OCI-LY1 (cell line): ENCODE measurements at regions not wholly inside any gene's neighbourhood (a gene's known extent, or its start where the extent isn't known, plus 50 kb on each side); places are given as distances from the start of the nearest gene placed in this dataset.

Experiments used
- H2AFZ ChIP-seq: fragments of 200-600 bp; sonication (generic), shearing (Covaris generic); 2 replicates; pipeline ENCODE4 v1.6.0; 2014; ENCODE audit warnings: antibody characterized with exemption, mild to moderate bottlenecking, low read length
- H3F3A ChIP-seq: fragments of 200-600 bp; sonication (generic), shearing (Covaris generic); 2 replicates; pipeline ENCODE4 v1.6.0; 2014; ENCODE audit warnings: mild to moderate bottlenecking, antibody characterized with exemption, low read length, moderate library complexity; ENCODE audit not compliant: insufficient read depth
- H3K27ac ChIP-seq: fragments of 200-600 bp; sonication (generic); 2 replicates; pipeline ENCODE4 v1.5.1; 2014; ENCODE audit warnings: low read length, mixed run types, mild to moderate bottlenecking, low read depth; ENCODE audit not compliant: poor library complexity, severe bottlenecking
- H3K27me3 ChIP-seq: fragments of 200-600 bp; sonication (generic); 2 replicates; pipeline ENCODE4 v1.6.0; 2014; ENCODE audit warnings: antibody characterized with exemption, mild to moderate bottlenecking, low read length, moderate library complexity; ENCODE audit not compliant: insufficient read depth
- H3K36me3 ChIP-seq: fragments of 200-600 bp; sonication (generic); 2 replicates; pipeline ENCODE4 v1.6.1; 2014; ENCODE audit warnings: mild to moderate bottlenecking, antibody characterized with exemption, low read length, moderate library complexity, mixed read lengths; ENCODE audit not compliant: insufficient read depth
- H3K4me1 ChIP-seq: fragments of 200-600 bp; sonication (generic); 2 replicates; pipeline ENCODE4 v1.5.1; 2014; ENCODE audit warnings: mild to moderate bottlenecking, low read length, moderate library complexity; ENCODE audit not compliant: insufficient read depth, severe bottlenecking
- H3K4me2 ChIP-seq: fragments of 200-600 bp; sonication (generic), shearing (Covaris generic); 2 replicates; pipeline ENCODE4 v1.6.1; 2014; ENCODE audit warnings: low read length
- H3K4me3 ChIP-seq: fragments of 200-600 bp; sonication (generic); 2 replicates; pipeline ENCODE4 v1.5.1; 2014; ENCODE audit warnings: low read length, low read depth, mild to moderate bottlenecking, mixed read lengths; ENCODE audit not compliant: poor library complexity, severe bottlenecking
- H3K79me2 ChIP-seq: fragments of 200-600 bp; shearing (Covaris generic); 2 replicates; pipeline ENCODE4 v1.6.1; 2016; ENCODE audit warnings: mixed run types, low read length, mixed read lengths; ENCODE audit not compliant: insufficient read depth
- H3K9ac ChIP-seq: fragments of 200-600 bp; sonication (generic), shearing (Covaris generic); 2 replicates; pipeline ENCODE4 v1.6.1; 2014; ENCODE audit warnings: mild to moderate bottlenecking, low read length, mixed read lengths
- H3K9me2 ChIP-seq: fragments of 200-600 bp; sonication (generic), shearing (Covaris generic); 2 replicates; pipeline ENCODE4 v1.6.1; 2014; ENCODE audit warnings: low read depth, mild to moderate bottlenecking, low read length, mixed read lengths
- H3K9me3 ChIP-seq: fragments of 200-600 bp; shearing (Covaris generic); 2 replicates; pipeline ENCODE4 v1.6.1; 2014; ENCODE audit warnings: low read length, mixed read lengths
- H4K20me1 ChIP-seq: fragments of 200-600 bp; sonication (generic), shearing (Covaris generic); 2 replicates; pipeline ENCODE4 v1.6.0; 2016; ENCODE audit warnings: mild to moderate bottlenecking, low read length; ENCODE audit not compliant: insufficient read depth
- EZH2 ChIP-seq: fragments of 200-600 bp; sonication (generic), shearing (Covaris generic); IDR thresholded peaks from 2 replicates; pipeline ENCODE4 v1.8.0; 2017; ENCODE audit warnings: borderline replicate concordance, mixed run types, mild to moderate bottlenecking, antibody characterized with exemption, low read length, moderate library complexity, mixed read lengths
- TF ChIP-seq, protein P1 (sequence below): fragments of 200-600 bp; sonication (generic), shearing (Covaris generic); IDR thresholded peaks from 2 replicates; pipeline ENCODE4 v1.5.1; 2017; ENCODE audit warnings: mild to moderate bottlenecking, antibody characterized with exemption, low read length, moderate library complexity, mixed read lengths

- Histone ChIP-seq H3K79me2 (no peaks in the 10 kb centered on the region), H3K4me3 (no peak overlapping the region), H3F3A (no peaks in the 10 kb centered on the region), H3K9me3 (no peaks in the 10 kb centered on the region), H3K9me2 (no peaks in the 10 kb centered on the region), H3K4me2 (no peak overlapping the region), H3K27me3 (no peaks in the 10 kb centered on the region), H2AFZ (no peak overlapping the region), H4K20me1 (no peaks in the 10 kb centered on the region), H3K36me3 (no peaks in the 10 kb centered on the region), H3K4me1 (no peaks in the 10 kb centered on the region), H3K9ac (no peak overlapping the region), H3K27ac (no peak overlapping the region)
- TF ChIP-seq EZH2, result no peak
- TF ChIP-seq, protein P1, sequence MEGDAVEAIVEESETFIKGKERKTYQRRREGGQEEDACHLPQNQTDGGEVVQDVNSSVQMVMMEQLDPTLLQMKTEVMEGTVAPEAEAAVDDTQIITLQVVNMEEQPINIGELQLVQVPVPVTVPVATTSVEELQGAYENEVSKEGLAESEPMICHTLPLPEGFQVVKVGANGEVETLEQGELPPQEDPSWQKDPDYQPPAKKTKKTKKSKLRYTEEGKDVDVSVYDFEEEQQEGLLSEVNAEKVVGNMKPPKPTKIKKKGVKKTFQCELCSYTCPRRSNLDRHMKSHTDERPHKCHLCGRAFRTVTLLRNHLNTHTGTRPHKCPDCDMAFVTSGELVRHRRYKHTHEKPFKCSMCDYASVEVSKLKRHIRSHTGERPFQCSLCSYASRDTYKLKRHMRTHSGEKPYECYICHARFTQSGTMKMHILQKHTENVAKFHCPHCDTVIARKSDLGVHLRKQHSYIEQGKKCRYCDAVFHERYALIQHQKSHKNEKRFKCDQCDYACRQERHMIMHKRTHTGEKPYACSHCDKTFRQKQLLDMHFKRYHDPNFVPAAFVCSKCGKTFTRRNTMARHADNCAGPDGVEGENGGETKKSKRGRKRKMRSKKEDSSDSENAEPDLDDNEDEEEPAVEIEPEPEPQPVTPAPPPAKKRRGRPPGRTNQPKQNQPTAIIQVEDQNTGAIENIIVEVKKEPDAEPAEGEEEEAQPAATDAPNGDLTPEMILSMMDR, result no peak
Observed at GRCh38 chr10:36624551-36625100, 500.8 kb upstream of the ANKRD30A start.

DNA sequence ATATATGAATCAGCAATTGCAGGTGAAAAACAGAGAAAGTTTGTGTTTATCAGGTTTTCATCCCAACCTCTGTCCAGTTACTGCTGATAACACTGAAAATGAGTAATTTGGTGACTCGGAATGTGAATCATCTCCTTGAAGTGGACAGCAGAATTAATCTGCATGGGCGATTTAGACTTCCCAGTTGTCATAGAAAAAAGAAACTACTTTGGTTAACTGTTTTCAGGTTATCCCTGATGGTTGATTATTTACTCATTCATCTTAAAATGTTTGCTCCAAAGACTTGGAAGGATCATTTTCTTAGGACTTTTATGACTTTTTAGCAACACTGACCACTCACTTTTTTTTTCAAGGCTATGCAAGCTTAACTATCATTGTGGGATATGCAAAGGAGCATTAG lies 504.1 kb upstream of the ANKRD30A start:
- Histone ChIP-seq H3K27ac (no peak overlapping the region), H3K4me2 (no peak overlapping the region), H4K20me1 (no peaks in the 10 kb centered on the region), H3K4me1 (no peaks in the 10 kb centered on the region), H3K9ac (no peak overlapping the region), H3K79me2 (no peaks in the 10 kb centered on the region), H3K4me3 (no peak overlapping the region), H2AFZ (no peak overlapping the region), H3F3A (no peaks in the 10 kb centered on the region), H3K36me3 (no peaks in the 10 kb centered on the region), H3K27me3 (no peaks in the 10 kb centered on the region), H3K9me3 (no peaks in the 10 kb centered on the region), H3K9me2 (no peaks in the 10 kb centered on the region)
- TF ChIP-seq, protein P1, result no peak
- TF ChIP-seq EZH2, result no peak

DNA sequence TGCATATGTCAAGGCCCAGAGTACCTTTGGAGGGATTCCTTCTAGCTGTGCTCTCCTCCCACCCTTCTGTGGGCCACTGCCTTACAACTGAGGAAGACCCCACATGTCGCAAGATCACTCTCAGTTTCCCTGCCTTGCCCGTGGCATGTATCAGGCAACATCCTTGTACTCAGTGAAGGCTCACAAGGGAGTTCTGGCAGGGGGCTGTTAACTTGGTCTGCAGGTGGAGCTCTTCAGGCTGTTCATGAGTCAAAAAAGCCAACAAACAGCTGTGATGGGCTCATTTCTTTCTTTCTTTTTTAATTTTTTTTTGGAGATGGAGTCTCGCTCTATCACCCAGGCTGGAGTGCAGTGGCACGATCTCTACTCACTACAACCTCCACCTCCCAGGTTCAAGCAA lies 513.0 kb upstream of the ANKRD30A start:
- no peaks in the 10 kb centered on the region for H3F3A ChIP-seq
- no peaks in the 10 kb centered on the region for H3K9me2 ChIP-seq
- no peak for TF ChIP-seq EZH2
- TF ChIP-seq, protein P1, result no peak
- no peaks in the 10 kb centered on the region for H3K4me1 ChIP-seq
- no peak overlapping the region for H3K9ac ChIP-seq
- H3K27me3 ChIP-seq, result no peaks in the 10 kb centered on the region
- no peaks in the 10 kb centered on the region for H3K36me3 ChIP-seq
- H2AFZ ChIP-seq, result no peak overlapping the region
- no peak overlapping the region for H3K4me2 ChIP-seq
- no peak overlapping the region for H3K27ac ChIP-seq
- no peaks in the 10 kb centered on the region for H4K20me1 ChIP-seq
- no peak overlapping the region for H3K4me3 ChIP-seq
- H3K9me3 ChIP-seq, result no peaks in the 10 kb centered on the region
- no peaks in the 10 kb centered on the region for H3K79me2 ChIP-seq
